ENCODE measurements at regions not wholly inside any gene's neighbourhood (a gene's known extent, or its start where the extent isn't known, plus 50 kb on each side); places are given as distances from the start of the nearest gene placed in this dataset.
A peak's percentile ranks its signal among the peaks of the same experiment; 100 is the strongest.
"Not testable (repeated sequence)": the region's sequence is repeated elsewhere in the genome, so short reads cannot be mapped to it uniquely, and the experiment has no call there.

- no peak for DNase-seq (ENCODE audit: low read depth)
- no peak for TF ChIP-seq CTCF (conservative IDR thresholded peaks at IDR 0.05; ENCODE audit: low read depth, low read length)
- H3K4me3 ChIP-seq (ENCODE audit: low read depth, low read length), result no peak overlapping the region
Observed at GRCh38 chr5:126677121-126677520, 76.4 kb downstream of the PHAX start.

GRCh38 chr5:126680191-126680817 lies 79.6 kb downstream of the PHAX start:
- TF ChIP-seq CTCF (conservative IDR thresholded peaks at IDR 0.05; ENCODE audit: low read depth, low read length), result no peak
- no peak overlapping the region for H3K4me3 ChIP-seq (ENCODE audit: low read depth, low read length)
- DNase-seq (ENCODE audit: low read depth), result peak; percentile 41

- not testable (repeated sequence) for H3K4me3 ChIP-seq (ENCODE audit: low read depth, low read length); DNase-seq (ENCODE audit: low read depth)
Observed at GRCh38 chr5:126681314-126681713, 80.6 kb downstream of the PHAX start.

GRCh38 chr5:126681970-126682369 lies 81.2 kb downstream of the PHAX start:
- H3K4me3 ChIP-seq (ENCODE audit: low read depth, low read length), result no peak overlapping the region
- no peak for DNase-seq (ENCODE audit: low read depth)
- TF ChIP-seq CTCF (conservative IDR thresholded peaks at IDR 0.05; ENCODE audit: low read depth, low read length), result no peak

- TF ChIP-seq CTCF (conservative IDR thresholded peaks at IDR 0.05; ENCODE audit: low read depth, low read length), result no peak
- no peak overlapping the region for H3K4me3 ChIP-seq (ENCODE audit: low read depth, low read length)
- no peak for DNase-seq (ENCODE audit: low read depth)
Observed at GRCh38 chr5:126682856-126683255, 82.1 kb downstream of the PHAX start.

GRCh38 chr5:126683912-126684311 lies 83.2 kb downstream of the PHAX start:
- no peak for DNase-seq (ENCODE audit: low read depth)
- H3K4me3 ChIP-seq (ENCODE audit: low read depth, low read length), result no peak overlapping the region
- no peak for TF ChIP-seq CTCF (conservative IDR thresholded peaks at IDR 0.05; ENCODE audit: low read depth, low read length)

- H3K4me3 ChIP-seq (ENCODE audit: low read depth, low read length); DNase-seq (ENCODE audit: low read depth): not testable (repeated sequence)
Observed at GRCh38 chr5:126684656-126685442, 84.1 kb downstream of the PHAX start.
